ENCODE measurements at regions not wholly inside any gene's neighbourhood (a gene's known extent, or its start where the extent isn't known, plus 50 kb on each side); places are given as distances from the start of the nearest gene placed in this dataset.

DNA sequence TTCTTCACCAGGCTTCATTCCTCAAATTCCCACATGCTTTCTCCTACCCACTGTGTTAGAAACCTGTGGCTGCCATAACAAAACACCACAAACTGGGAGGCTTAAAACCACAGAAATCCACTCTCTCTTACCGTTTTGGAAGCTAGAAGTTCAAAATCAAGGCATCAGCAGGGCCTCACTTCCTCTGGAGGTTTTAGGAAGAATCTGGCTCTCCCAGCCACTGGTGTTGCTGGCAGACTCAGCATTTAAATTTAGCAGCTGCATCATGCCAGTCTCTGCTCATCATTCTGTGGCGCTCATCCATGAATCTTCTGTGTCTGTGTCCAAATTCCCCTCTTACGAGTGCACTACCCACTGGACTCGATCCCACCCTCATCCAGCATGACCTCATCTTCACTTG is 248.5 kb downstream of the ZNF516 start:
- ATAC-seq, result no peak
- Histone ChIP-seq H3K4me1 (peaks cover 0 to 3% of the 10 kb centered on the region in 2 donors), H3K9me3 (no peaks in the 10 kb centered on the region), H3K27ac (no peak overlapping the region), H3K27me3 (no peaks in the 10 kb centered on the region), H3K36me3 (no peaks in the 10 kb centered on the region), H3K4me3 (no peak overlapping the region)
- in situ Hi-C loops (cut with MboI; ENCODE audit: low sequenced_read_pairs in 4 of 4) (no loop called here), intact Hi-C loops (cut with DNase I; ENCODE audit: low total_unique reads) (no loop called here)
- TF ChIP-seq, protein P1, sequence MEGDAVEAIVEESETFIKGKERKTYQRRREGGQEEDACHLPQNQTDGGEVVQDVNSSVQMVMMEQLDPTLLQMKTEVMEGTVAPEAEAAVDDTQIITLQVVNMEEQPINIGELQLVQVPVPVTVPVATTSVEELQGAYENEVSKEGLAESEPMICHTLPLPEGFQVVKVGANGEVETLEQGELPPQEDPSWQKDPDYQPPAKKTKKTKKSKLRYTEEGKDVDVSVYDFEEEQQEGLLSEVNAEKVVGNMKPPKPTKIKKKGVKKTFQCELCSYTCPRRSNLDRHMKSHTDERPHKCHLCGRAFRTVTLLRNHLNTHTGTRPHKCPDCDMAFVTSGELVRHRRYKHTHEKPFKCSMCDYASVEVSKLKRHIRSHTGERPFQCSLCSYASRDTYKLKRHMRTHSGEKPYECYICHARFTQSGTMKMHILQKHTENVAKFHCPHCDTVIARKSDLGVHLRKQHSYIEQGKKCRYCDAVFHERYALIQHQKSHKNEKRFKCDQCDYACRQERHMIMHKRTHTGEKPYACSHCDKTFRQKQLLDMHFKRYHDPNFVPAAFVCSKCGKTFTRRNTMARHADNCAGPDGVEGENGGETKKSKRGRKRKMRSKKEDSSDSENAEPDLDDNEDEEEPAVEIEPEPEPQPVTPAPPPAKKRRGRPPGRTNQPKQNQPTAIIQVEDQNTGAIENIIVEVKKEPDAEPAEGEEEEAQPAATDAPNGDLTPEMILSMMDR (IDR thresholded peaks at IDR 0.05 in 4 of 5, conservative IDR thresholded peaks at IDR 0.05 in 1 of 5), result no peak
- TF ChIP-seq POLR2A (IDR thresholded peaks at IDR 0.05), result no peak
- DNase-seq, result no peak

DNA sequence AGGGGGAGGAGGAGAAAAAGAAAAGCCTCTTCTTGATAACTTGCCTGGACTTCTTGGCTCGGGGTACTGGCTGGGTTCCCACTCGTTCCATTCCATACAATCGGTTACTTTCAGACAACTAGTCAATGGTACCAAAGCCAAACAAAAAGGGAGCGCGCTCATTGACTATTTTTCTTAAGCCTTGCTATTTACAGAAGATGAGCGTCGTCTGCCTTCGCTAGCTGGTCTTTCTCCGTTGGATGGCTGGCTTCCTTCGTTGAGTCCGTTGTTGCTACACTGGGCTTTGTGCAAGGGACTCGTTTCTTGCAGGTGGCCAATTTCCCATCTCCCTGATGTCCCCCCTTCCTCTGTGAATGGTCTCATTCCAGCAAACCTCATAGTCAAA is 260.4 kb downstream of the ZNF516 start:
- Histone ChIP-seq H3K27ac (no peak overlapping the region), H3K9me3 (no peaks in the 10 kb centered on the region), H3K4me1 (no peaks in the 10 kb centered on the region), H3K4me3 (no peak overlapping the region), H3K27me3 (peaks cover 0 to 5% (median 0%) of the 10 kb centered on the region in 3 donors), H3K36me3 (no peaks in the 10 kb centered on the region)
- TF ChIP-seq, protein P1 (IDR thresholded peaks at IDR 0.05 in 4 of 5, conservative IDR thresholded peaks at IDR 0.05 in 1 of 5), result no peak
- TF ChIP-seq POLR2A (IDR thresholded peaks at IDR 0.05), result no peak
- intact Hi-C loops (cut with DNase I; ENCODE audit: low total_unique reads), result no loop called here
- in situ Hi-C loops (cut with MboI; ENCODE audit: low sequenced_read_pairs in 4 of 4), result no loop called here
- DNase-seq (no peak), ATAC-seq (no peak)

DNA sequence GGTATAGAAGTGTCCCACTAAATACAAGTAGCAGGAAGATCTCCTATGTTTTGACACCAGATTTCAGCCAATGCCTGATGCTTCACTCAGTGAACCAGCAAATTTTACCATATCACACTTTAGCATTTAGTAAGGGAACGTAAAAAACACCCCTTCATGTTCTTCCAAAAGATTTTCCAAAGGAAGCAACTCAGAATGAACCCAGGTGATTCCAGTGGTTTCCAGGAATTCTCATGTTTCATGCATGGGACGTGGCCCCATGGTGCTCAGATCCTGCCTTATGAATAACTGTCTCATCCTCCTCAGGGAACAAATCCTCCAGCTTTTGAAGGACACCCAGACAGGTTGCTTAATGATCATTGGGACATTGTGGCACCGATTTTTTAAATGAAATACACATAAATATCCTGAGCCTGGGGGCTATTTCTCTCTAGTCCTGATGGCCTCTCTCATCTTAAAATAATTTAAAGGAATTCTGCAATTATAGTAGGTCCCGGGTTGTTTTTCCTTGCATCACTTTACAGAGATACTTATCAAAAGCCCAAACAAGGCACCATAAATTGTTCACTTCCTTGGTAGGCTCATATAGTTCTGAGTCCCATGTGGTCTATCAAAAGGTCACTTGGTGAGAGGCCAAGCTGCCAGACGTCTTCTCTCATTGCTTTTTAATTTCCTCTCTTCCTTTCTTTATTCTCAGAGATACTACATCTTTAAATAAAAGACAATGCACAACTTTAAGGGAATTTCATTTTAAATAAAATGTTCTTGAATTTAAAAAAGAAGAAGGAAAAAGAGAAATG is 261.0 kb downstream of the ZNF516 start:
- Histone ChIP-seq H3K4me3 (no peak overlapping the region), H3K36me3 (no peaks in the 10 kb centered on the region), H3K27me3 (peaks cover 0 to 5% (median 0%) of the 10 kb centered on the region in 3 donors), H3K4me1 (no peaks in the 10 kb centered on the region), H3K9me3 (no peaks in the 10 kb centered on the region), H3K27ac (no peak overlapping the region)
- ATAC-seq (no peak), DNase-seq (no peak)
- intact Hi-C loops (cut with DNase I; ENCODE audit: low total_unique reads), result no loop called here
- in situ Hi-C loops (cut with MboI; ENCODE audit: low sequenced_read_pairs in 4 of 4), result no loop called here
- TF ChIP-seq, protein P1 (IDR thresholded peaks at IDR 0.05 in 4 of 5, conservative IDR thresholded peaks at IDR 0.05 in 1 of 5), result no peak
- no peak for TF ChIP-seq POLR2A (IDR thresholded peaks at IDR 0.05)

DNA sequence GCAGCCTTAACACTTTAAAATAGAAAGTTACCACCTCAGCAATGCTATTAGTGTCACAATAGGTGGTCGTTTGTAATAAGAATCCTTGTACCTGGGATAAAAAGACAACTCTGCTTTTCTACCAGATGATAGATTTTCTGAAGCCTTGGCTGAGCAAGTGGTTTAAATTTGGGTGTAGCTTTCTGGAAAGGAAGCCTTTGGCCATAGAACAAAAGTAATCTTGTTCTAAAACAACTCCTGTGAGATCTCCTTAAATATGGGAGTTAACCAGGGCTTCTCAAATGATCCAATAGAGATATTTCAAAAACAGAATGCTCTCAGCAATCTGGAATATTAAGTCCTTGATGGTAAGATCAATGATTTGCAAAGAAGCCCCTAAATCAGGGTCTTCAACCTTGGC is 261.6 kb downstream of the ZNF516 start:
- no peak overlapping the region for H3K4me3 ChIP-seq
- no peaks in the 10 kb centered on the region for H3K36me3 ChIP-seq
- no peak for DNase-seq
- no peak overlapping the region for H3K27ac ChIP-seq
- no peaks in the 10 kb centered on the region for H3K4me1 ChIP-seq
- no peaks in the 10 kb centered on the region for H3K9me3 ChIP-seq
- no peak for ATAC-seq
- H3K27me3 ChIP-seq, result peaks cover 0 to 5% (median 0%) of the 10 kb centered on the region in 3 donors
- TF ChIP-seq POLR2A (IDR thresholded peaks at IDR 0.05), result no peak
- TF ChIP-seq, protein P1 (IDR thresholded peaks at IDR 0.05 in 4 of 5, conservative IDR thresholded peaks at IDR 0.05 in 1 of 5), result no peak
- intact Hi-C loops (cut with DNase I; ENCODE audit: low total_unique reads), result no loop called here
- in situ Hi-C loops (cut with MboI; ENCODE audit: low sequenced_read_pairs in 4 of 4), result no loop called here
